Loucy (cell line): ENCODE measurements at regions not wholly inside any gene's neighbourhood (a gene's known extent, or its start where the extent isn't known, plus 50 kb on each side); places are given as distances from the start of the nearest gene placed in this dataset.
"Not testable (repeated sequence)": the region's sequence is repeated elsewhere in the genome, so short reads cannot be mapped to it uniquely, and the experiment has no call there.

ENCODE experiments used
- H2AFZ ChIP-seq: fragments of 200-600 bp; sonication (generic); 2 replicates; pipeline ENCODE4 v1.6.0; 2016; ENCODE audit warnings: antibody characterized with exemption, mild to moderate bottlenecking, low read length, moderate library complexity
- H3F3A ChIP-seq: fragments of 200-600 bp; 2 replicates; pipeline ENCODE4 v1.6.0; 2016; ENCODE audit warnings: antibody characterized with exemption, low read depth, mild to moderate bottlenecking
- H3K27me3 ChIP-seq: fragments of 200-600 bp; sonication (generic); 2 replicates; pipeline ENCODE4 v1.6.1; 2014; ENCODE audit warnings: low read length, mild to moderate bottlenecking; ENCODE audit not compliant: insufficient read depth, poor library complexity, severe bottlenecking
- H3K36me3 ChIP-seq: fragments of 200-600 bp; sonication (generic); 2 replicates; pipeline ENCODE4 v1.6.1; 2016; ENCODE audit warnings: low read length; ENCODE audit not compliant: insufficient read depth
- H3K4me1 ChIP-seq: fragments of 200-600 bp; sonication (generic); 2 replicates; pipeline ENCODE4 v1.5.1; 2014; ENCODE audit warnings: low read length, mild to moderate bottlenecking; ENCODE audit not compliant: insufficient read depth, poor library complexity, severe bottlenecking
- H3K4me2 ChIP-seq: fragments of 200-600 bp; sonication (generic); 2 replicates; pipeline ENCODE4 v1.6.0; 2014; ENCODE audit warnings: antibody characterized with exemption, low read length, low read depth, mild to moderate bottlenecking; ENCODE audit not compliant: poor library complexity, severe bottlenecking
- H3K4me3 ChIP-seq: fragments of 200-600 bp; sonication (generic); 2 replicates; pipeline ENCODE4 v1.5.1; 2014; ENCODE audit warnings: low read length, mild to moderate bottlenecking, mixed read lengths; ENCODE audit not compliant: poor library complexity, severe bottlenecking
- H3K79me2 ChIP-seq: fragments of 200-600 bp; sonication (generic); 2 replicates; pipeline ENCODE4 v1.6.1; 2014; ENCODE audit warnings: low read length; ENCODE audit not compliant: insufficient read depth
- H3K9ac ChIP-seq: fragments of 200-600 bp; sonication (generic); 2 replicates; pipeline ENCODE4 v1.6.0; 2014; ENCODE audit warnings: mild to moderate bottlenecking, low read depth, low read length, moderate library complexity; ENCODE audit not compliant: poor library complexity, severe bottlenecking
- H3K9me2 ChIP-seq: fragments of 200-600 bp; sonication (generic); replicated peaks from 2 replicates; pipeline ENCODE4 v1.6.1; 2016; ENCODE audit warnings: low read depth, low read length, mixed read lengths
- H3K9me3 ChIP-seq: fragments of 200-600 bp; sonication (generic); 2 replicates; pipeline ENCODE4 v1.6.1; 2014; ENCODE audit warnings: mild to moderate bottlenecking, antibody characterized with exemption, low read length, low read depth; ENCODE audit not compliant: insufficient read depth
- H4K20me1 ChIP-seq: fragments of 200-600 bp; sonication (generic); 2 replicates; pipeline ENCODE4 v1.6.0; 2014; ENCODE audit warnings: antibody characterized with exemption, low read length, mild to moderate bottlenecking; ENCODE audit not compliant: insufficient read depth, poor library complexity, severe bottlenecking
- CTCF ChIP-seq: fragments of 200-600 bp; sonication (generic); conservative IDR thresholded peaks from 2 replicates; pipeline ENCODE4 v1.5.1; 2014; ENCODE audit warnings: mild to moderate bottlenecking, antibody characterized with exemption, low read length
- EZH2phosphoT487 ChIP-seq: fragments of 200-600 bp; IDR thresholded peaks from 2 replicates; pipeline ENCODE4 v1.6.1; 2018; ENCODE audit warnings: antibody characterized with exemption, mild to moderate bottlenecking, moderate library complexity, borderline replicate concordance

- H3K9me3 ChIP-seq: no peaks in the 10 kb centered on the region
- H3K79me2 ChIP-seq: no peaks in the 10 kb centered on the region
- peak overlapping the region; percentile 56 for H2AFZ ChIP-seq
- no peaks in the 10 kb centered on the region for H4K20me1 ChIP-seq
- no peak overlapping the region for H3K4me2 ChIP-seq
- H3K27me3 ChIP-seq: no peaks in the 10 kb centered on the region
- H3K4me1 ChIP-seq: no peaks in the 10 kb centered on the region
- no peaks in the 10 kb centered on the region for H3K9me2 ChIP-seq
- H3K36me3 ChIP-seq: no peaks in the 10 kb centered on the region
- no peak overlapping the region for H3K9ac ChIP-seq
- H3K4me3 ChIP-seq: no peak overlapping the region
- H3F3A ChIP-seq: no peaks in the 10 kb centered on the region
- no peak for TF ChIP-seq EZH2phosphoT487
- TF ChIP-seq CTCF: 0 out of 2 replicates have a peak, but pooled peaks have one; percentile 9
These were observed 91.3 kb upstream of the SEC14L1 start for GRCh38 chr17:77049440-77049839.

GRCh38 chr17:77050901-77051300, 89.9 kb upstream of the SEC14L1 start:
- not testable (repeated sequence) for H3K9ac ChIP-seq, H3F3A ChIP-seq, H3K36me3 ChIP-seq, H3K4me3 ChIP-seq, H3K27me3 ChIP-seq, H3K4me2 ChIP-seq, H3K9me2 ChIP-seq, H4K20me1 ChIP-seq, H3K9me3 ChIP-seq, H3K79me2 ChIP-seq, H2AFZ ChIP-seq, H3K4me1 ChIP-seq

GRCh38 chr17:77054936-77055335, 85.8 kb upstream of the SEC14L1 start:
- no peaks in the 10 kb centered on the region for H3K27me3 ChIP-seq
- no peak overlapping the region for H3K9ac ChIP-seq
- no peaks in the 10 kb centered on the region for H3K9me2 ChIP-seq

More at GRCh38 chr17:77054936-77055335, 85.8 kb upstream of the SEC14L1 start:
- Histone ChIP-seq H3K36me3 (no peaks in the 10 kb centered on the region), H3F3A (no peaks in the 10 kb centered on the region), H2AFZ (no peak overlapping the region), H3K4me1 (no peaks in the 10 kb centered on the region), H3K4me3 (no peak overlapping the region), H3K79me2 (no peaks in the 10 kb centered on the region), H3K9me3 (no peaks in the 10 kb centered on the region), H4K20me1 (no peaks in the 10 kb centered on the region), H3K4me2 (no peak overlapping the region)
- TF ChIP-seq EZH2phosphoT487: no peak
- no peak for TF ChIP-seq CTCF
